Activated naive CD8-positive, alpha-beta T cell treated with anti-CD3 and anti-CD28 coated beads, Interleukin-2, amount 50 U/mL, for 24 hours (primary cell): ENCODE measurements at regions not wholly inside any gene's neighbourhood (a gene's known extent, or its start where the extent isn't known, plus 50 kb on each side); places are given as distances from the start of the nearest gene placed in this dataset.

ENCODE experiments used
- ATAC-seq: fragments of 150-1000 bp; cut with Tn5 transposase; one replicate; pipeline ENCODE4 v1.10.0; 2021
- DNase-seq: peaks from one replicate; pipeline ENCODE4 v3.0.0; 2021
- H3K27ac Mint-ChIP-seq: one replicate; pipeline ENCODE4 v1.8.0; 2021; ENCODE audit warnings: mild to moderate bottlenecking, mixed read lengths
- H3K27me3 Mint-ChIP-seq: one replicate; pipeline ENCODE4 v1.8.0; 2021; ENCODE audit warnings: mixed read lengths
- H3K36me3 Mint-ChIP-seq: one replicate; pipeline ENCODE4 v1.8.0; 2021; ENCODE audit warnings: low read depth, mixed read lengths
- H3K4me1 Mint-ChIP-seq: one replicate; pipeline ENCODE4 v1.8.0; 2021; ENCODE audit warnings: mixed read lengths
- H3K4me3 Mint-ChIP-seq: one replicate; pipeline ENCODE4 v1.8.0; 2021; ENCODE audit warnings: mild to moderate bottlenecking, moderate library complexity, mixed read lengths
- H3K9me3 Mint-ChIP-seq: one replicate; pipeline ENCODE4 v1.8.0; 2021; ENCODE audit warnings: mixed read lengths

- Mint-ChIP-seq H3K36me3 (no peaks in the 10 kb centered on the region), H3K4me1 (peaks cover 8% of the 10 kb centered on the region), H3K27ac (no peak overlapping the region), H3K4me3 (no peak overlapping the region), H3K9me3 (no peaks in the 10 kb centered on the region), H3K27me3 (peaks cover 19% of the 10 kb centered on the region)
- ATAC-seq = no peak
- no peak for DNase-seq
These were observed 159.4 kb upstream of the TWIST2 start for GRCh38 chr2:238688193-238689153.

DNA sequence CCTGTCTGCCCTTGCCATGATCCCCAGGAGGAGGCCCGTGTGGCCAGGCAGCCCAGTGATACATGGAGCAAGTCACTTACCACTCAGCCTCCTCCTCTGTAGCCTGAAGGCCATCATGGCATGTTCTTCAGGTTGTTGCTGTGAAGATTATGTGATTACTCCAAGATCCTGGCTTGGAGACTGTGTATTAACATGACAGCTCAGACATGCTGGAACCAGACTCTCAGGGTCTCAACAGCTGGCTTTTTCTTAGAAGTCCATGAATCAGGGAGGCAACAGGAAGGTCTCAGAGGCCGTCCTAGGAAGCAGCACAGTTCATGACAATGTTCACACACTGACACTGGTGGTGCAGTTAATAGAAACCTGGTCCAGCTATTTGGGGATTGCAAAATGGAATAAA is 158.6 kb upstream of the TWIST2 start:
- ATAC-seq (no peak), DNase-seq (no peak)
- no peak overlapping the region for H3K4me3 Mint-ChIP-seq
- H3K27ac Mint-ChIP-seq = no peak overlapping the region
- H3K36me3 Mint-ChIP-seq = no peaks in the 10 kb centered on the region
- H3K9me3 Mint-ChIP-seq = no peaks in the 10 kb centered on the region
- H3K27me3 Mint-ChIP-seq = peaks cover 17% of the 10 kb centered on the region
- H3K4me1 Mint-ChIP-seq = peaks cover 6% of the 10 kb centered on the region

DNA sequence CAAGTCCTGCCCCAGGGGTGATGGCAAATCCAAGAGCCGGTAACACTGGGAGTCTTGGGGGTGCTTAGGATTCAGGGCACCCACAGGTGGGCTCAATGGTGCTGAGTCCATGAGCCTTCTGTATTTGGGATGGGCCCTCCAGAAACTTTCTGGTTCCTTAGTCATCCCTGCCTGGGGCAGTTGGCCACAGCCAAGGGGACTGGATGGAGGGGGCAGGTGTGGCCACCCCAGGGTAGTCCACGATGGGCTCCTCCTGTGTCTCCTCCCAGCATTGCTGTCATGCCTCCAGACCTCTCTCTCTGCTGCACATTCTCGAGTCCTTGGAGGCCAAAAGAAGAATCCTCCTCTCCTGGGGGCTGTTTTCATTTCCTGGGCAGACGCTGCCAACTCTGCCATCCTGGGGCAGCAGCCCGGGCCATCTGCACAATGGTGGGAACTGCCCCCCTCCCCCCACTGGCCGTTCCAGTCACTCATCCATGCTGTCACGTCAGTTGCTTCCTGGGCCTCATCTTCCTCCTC is 158.0 kb upstream of the TWIST2 start:
- DNase-seq (no peak), ATAC-seq (no peak)
- H3K4me3 Mint-ChIP-seq = no peak overlapping the region
- H3K27ac Mint-ChIP-seq = no peak overlapping the region
- H3K9me3 Mint-ChIP-seq = no peaks in the 10 kb centered on the region
- no peaks in the 10 kb centered on the region for H3K4me1 Mint-ChIP-seq
- H3K27me3 Mint-ChIP-seq = peaks cover 13% of the 10 kb centered on the region
- H3K36me3 Mint-ChIP-seq = no peaks in the 10 kb centered on the region

- H3K9me3 Mint-ChIP-seq = no peaks in the 10 kb centered on the region
- H3K36me3 Mint-ChIP-seq = no peaks in the 10 kb centered on the region
- no peak overlapping the region for H3K27ac Mint-ChIP-seq
- H3K4me3 Mint-ChIP-seq = no peak overlapping the region
- H3K27me3 Mint-ChIP-seq = peaks cover 13% of the 10 kb centered on the region
- ATAC-seq = no peak
- H3K4me1 Mint-ChIP-seq = no peaks in the 10 kb centered on the region
- no peak for DNase-seq
These were observed 157.4 kb upstream of the TWIST2 start for GRCh38 chr2:238690511-238690910.

DNA sequence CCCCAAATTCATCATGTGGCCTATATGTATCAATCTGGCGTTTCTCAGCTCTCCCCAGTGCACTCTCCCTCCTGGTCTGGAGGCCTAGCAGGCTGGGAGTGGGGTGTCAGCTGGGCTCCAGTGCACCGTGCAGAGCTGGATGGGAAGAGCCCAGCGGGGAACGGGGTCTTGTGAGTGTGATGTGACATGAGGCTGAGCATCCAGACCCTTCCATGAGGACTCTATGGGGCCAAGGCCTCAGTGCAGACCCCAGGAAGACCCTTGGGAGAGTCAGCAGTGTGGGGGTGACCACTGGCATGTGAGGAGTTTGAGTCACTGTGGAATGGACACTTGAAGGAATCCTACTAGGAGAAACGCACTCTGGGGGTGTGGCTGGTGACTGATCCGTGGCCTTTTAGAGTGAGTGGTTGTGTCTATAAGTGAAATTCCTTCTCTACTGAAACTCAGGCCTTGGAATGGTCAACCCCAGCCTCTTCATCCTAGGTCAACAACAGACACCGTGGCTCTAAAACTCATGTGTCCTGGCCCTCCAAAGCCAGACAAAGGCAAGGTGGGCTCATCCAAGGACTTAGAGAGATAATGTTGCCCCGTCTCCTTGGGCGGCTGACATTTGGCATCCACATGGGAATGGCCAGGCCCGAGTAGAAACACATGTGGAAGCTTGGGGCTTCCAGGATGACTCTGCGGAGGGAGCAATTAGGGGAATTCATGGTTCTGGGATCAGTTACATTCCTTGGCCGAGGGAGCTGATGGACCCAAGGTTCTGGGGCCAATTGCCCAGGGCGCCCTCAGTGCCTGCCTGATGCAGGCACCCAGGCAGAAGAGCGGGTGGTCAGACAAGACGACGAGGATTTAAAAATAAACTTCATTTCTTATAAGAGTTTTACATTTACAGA is 156.0 kb upstream of the TWIST2 start:
- H3K9me3 Mint-ChIP-seq = no peaks in the 10 kb centered on the region
- DNase-seq = no peak
- H3K4me1 Mint-ChIP-seq = no peaks in the 10 kb centered on the region
- peak; percentile 26 for ATAC-seq
- H3K27ac Mint-ChIP-seq = no peak overlapping the region
- H3K4me3 Mint-ChIP-seq = no peak overlapping the region
- peaks cover 12% of the 10 kb centered on the region for H3K27me3 Mint-ChIP-seq
- no peaks in the 10 kb centered on the region for H3K36me3 Mint-ChIP-seq

GRCh38 chr2:238692562-238692961 is 155.3 kb upstream of the TWIST2 start:
- Mint-ChIP-seq H3K9me3 (no peaks in the 10 kb centered on the region), H3K4me1 (no peaks in the 10 kb centered on the region), H3K27ac (no peak overlapping the region), H3K27me3 (peaks cover 9% of the 10 kb centered on the region), H3K36me3 (no peaks in the 10 kb centered on the region), H3K4me3 (no peak overlapping the region)
- no peak for ATAC-seq
- DNase-seq = no peak

- H3K4me1 Mint-ChIP-seq = no peaks in the 10 kb centered on the region
- ATAC-seq (no peak), DNase-seq (no peak)
- no peak overlapping the region for H3K27ac Mint-ChIP-seq
- peaks cover 4% of the 10 kb centered on the region for H3K27me3 Mint-ChIP-seq
- H3K36me3 Mint-ChIP-seq = no peaks in the 10 kb centered on the region
- no peak overlapping the region for H3K4me3 Mint-ChIP-seq
- H3K9me3 Mint-ChIP-seq = no peaks in the 10 kb centered on the region
These were observed 154.4 kb upstream of the TWIST2 start for GRCh38 chr2:238693337-238694093.

DNA sequence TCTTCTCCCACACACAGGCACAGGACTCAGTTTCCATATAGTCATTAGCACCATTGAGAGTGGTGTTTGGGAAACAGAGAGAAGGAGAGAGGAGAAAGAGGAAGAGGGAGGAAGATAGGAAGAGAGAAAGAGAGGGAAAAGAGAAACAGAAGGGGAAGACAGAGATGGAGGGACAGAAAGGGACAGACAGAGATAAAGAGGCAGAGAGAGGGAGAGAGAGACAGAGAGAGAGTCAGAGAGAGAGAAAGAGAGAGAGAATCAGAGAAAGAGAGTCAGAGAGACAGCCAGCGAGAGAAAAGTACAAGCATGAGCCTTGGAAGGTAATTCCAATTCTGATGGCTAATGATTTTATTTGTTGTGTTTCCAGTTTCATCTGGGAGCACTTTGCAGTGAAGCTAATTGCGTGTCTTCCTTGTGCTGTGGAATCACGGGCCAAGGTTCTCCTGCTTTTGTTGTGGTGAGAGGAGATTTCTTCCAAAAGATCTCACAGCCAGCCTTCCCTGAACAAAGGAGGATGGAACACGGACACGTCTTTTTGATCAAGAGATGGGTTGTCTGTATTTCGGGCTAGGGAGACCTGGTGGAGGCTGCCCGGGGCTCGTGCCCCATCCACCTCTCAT is 153.6 kb upstream of the TWIST2 start:
- ATAC-seq (no peak), DNase-seq (no peak)
- Mint-ChIP-seq H3K36me3 (no peaks in the 10 kb centered on the region), H3K27me3 (peaks cover under 1% of the 10 kb centered on the region), H3K4me1 (no peaks in the 10 kb centered on the region), H3K4me3 (no peak overlapping the region), H3K9me3 (no peaks in the 10 kb centered on the region), H3K27ac (no peak overlapping the region)

DNA sequence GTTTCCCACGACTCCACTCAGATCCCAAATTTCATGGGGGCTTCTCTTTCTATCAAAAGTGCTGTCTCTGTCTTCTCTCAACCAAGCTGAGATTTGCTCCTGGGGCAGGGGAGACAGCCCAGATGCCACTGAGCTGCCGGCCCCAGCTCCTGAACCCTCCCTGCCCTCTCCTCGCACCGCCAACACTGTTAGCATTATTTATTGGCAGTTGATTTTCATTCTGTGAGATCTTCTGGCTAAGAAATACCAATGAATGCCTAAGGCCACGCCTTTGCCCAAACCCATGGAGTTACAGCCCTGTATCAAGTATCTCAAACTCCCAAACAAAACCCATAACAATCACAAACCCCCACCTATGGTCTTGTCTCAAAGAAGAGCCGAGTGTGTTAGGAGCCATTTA is 153.0 kb upstream of the TWIST2 start:
- no peaks in the 10 kb centered on the region for H3K4me1 Mint-ChIP-seq
- no peaks in the 10 kb centered on the region for H3K27me3 Mint-ChIP-seq
- ATAC-seq = no peak
- no peak overlapping the region for H3K27ac Mint-ChIP-seq
- no peaks in the 10 kb centered on the region for H3K36me3 Mint-ChIP-seq
- H3K9me3 Mint-ChIP-seq = no peaks in the 10 kb centered on the region
- DNase-seq = no peak
- H3K4me3 Mint-ChIP-seq = no peak overlapping the region

DNA sequence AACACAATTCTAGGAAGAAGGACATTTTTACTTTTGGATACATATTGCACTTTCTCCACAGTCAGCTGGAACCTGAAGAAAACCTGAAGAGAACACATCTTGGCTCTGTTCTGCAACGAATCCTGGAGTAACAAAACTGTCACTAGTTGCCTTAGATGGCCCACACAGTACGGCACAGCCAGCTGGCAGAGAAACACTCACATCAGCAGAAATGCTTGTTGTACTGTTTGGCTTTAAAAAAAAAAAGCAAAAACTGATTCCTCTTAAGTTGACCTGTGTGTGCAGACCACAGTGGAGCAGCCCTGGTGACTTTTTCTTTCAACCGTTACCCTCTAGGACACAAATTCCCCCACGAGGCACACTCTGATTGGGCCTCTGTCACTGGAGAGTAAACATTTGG is 152.3 kb upstream of the TWIST2 start:
- ATAC-seq (no peak), DNase-seq (no peak)
- Mint-ChIP-seq H3K36me3 (no peaks in the 10 kb centered on the region), H3K4me3 (no peak overlapping the region), H3K4me1 (no peaks in the 10 kb centered on the region), H3K27ac (no peak overlapping the region), H3K9me3 (no peaks in the 10 kb centered on the region), H3K27me3 (no peaks in the 10 kb centered on the region)

DNA sequence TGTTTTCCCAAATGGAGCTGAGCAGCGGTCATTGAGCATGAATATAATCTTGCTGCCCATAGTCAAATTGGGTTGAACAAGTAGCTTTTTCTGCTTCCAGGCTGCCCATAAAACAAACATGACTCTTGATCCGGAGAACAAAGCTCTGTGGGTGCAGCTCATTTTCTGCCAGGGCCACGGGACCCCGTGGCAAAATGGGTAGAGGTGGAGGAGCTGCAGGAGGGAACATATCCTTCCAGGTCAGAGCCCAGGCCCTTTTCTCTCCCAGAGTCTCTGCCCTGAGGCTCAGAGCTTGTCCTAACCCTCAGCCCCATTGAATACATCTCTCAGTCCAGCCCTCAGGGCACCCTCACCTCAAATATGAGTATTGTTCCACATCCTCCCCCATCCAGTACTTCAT is 151.6 kb upstream of the TWIST2 start:
- H3K9me3 Mint-ChIP-seq = no peaks in the 10 kb centered on the region

GRCh38 chr2:238696786-238697185 is 151.1 kb upstream of the TWIST2 start:
- no peak overlapping the region for H3K27ac Mint-ChIP-seq
- no peak overlapping the region for H3K4me3 Mint-ChIP-seq
- no peaks in the 10 kb centered on the region for H3K27me3 Mint-ChIP-seq
- no peaks in the 10 kb centered on the region for H3K9me3 Mint-ChIP-seq
- no peak for ATAC-seq
- DNase-seq = no peak
- H3K36me3 Mint-ChIP-seq = no peaks in the 10 kb centered on the region
- H3K4me1 Mint-ChIP-seq = no peaks in the 10 kb centered on the region

More for the DNA sequence above, 151.6 kb upstream of the TWIST2 start:
- H3K4me3 Mint-ChIP-seq = no peak overlapping the region
- H3K27me3 Mint-ChIP-seq = no peaks in the 10 kb centered on the region
- H3K27ac Mint-ChIP-seq = no peak overlapping the region
- no peaks in the 10 kb centered on the region for H3K36me3 Mint-ChIP-seq
- H3K4me1 Mint-ChIP-seq = no peaks in the 10 kb centered on the region
- no peak for ATAC-seq
- no peak for DNase-seq

- Mint-ChIP-seq H3K9me3 (no peaks in the 10 kb centered on the region), H3K36me3 (no peaks in the 10 kb centered on the region), H3K27ac (no peak overlapping the region), H3K27me3 (no peaks in the 10 kb centered on the region), H3K4me1 (no peaks in the 10 kb centered on the region), H3K4me3 (no peak overlapping the region)
- DNase-seq (no peak), ATAC-seq (no peak)
These were observed 150.5 kb upstream of the TWIST2 start for GRCh38 chr2:238697193-238698071.
